DLD1 (cell line): ENCODE measurements at regions not wholly inside any gene's neighbourhood (a gene's known extent, or its start where the extent isn't known, plus 50 kb on each side); places are given as distances from the start of the nearest gene placed in this dataset.

ENCODE experiments used
- in situ Hi-C: cut with HindIII; loops from 2 replicates; pipeline ENCODE4 v1.10.0; 2017; ENCODE audit warnings: low sequenced_read_pairs

DNA sequence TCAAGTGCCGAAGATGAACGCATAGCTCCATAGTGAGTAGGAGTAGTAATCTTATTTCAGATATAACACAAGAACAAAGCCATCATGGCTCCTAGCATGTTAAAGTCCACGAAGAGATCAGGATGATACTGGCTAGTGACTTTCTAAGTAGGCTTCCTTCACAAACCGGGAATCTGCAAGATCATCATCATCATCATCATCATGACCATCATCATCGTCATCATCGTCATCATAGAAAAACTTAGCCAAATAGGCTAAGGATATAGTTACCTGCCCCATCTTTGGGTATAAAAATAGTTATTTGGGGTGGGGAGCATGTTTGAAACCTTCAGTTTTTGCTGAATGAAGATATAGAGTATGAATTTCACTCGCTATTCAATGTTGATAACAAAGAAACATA, 57.9 kb downstream of the PYDC2 start:
- in situ Hi-C loops: no loop called here

DNA sequence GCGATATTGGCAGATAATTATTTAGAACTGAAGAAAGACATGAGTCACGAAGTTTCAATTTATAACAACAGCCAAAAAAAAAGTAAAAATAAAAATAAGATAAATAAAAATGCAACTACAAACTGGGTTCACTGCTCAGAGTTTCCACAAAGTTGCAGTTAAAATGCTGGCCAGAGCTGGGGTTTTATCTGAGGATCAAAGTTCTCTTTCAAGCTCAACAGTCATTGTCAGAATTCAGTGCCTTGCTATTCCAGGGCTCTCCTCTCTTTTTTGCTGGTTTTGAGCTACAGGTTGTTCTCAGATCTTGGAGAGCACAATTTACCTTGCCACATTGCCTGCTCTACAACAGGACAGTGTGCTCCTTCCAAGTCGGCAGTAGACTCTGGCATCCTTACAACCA, 60.1 kb downstream of the PYDC2 start:
- in situ Hi-C loops: no loop called here

DNA sequence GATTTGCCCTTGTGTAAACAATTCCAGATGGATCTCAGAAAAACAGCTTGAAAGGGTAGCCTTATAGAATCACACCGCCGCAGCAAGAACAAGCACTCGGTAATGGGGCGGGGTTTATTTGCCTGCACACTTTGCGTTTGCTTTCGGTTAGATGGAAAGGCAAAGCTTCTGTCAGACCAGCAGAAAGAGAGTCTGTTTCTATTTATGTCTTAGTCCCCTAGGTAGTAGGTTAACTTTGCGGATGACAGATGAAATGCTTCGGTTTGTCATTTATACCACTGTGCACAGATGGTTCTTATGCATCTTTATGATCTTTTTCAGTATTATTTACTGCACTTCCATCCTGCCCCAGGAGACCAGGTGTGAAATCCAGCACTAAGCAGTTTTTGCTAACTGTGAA, 62.2 kb downstream of the PYDC2 start:
- in situ Hi-C loops: no loop called here

GRCh38 chr3:191528589-191528988, 67.6 kb downstream of the PYDC2 start:
- in situ Hi-C loops: no loop called here

GRCh38 chr3:191529992-191530391, 69.0 kb downstream of the PYDC2 start:
- in situ Hi-C loops: no loop called here

GRCh38 chr3:191531434-191531972, 70.5 kb downstream of the PYDC2 start:
- in situ Hi-C loops: no loop called here

DNA sequence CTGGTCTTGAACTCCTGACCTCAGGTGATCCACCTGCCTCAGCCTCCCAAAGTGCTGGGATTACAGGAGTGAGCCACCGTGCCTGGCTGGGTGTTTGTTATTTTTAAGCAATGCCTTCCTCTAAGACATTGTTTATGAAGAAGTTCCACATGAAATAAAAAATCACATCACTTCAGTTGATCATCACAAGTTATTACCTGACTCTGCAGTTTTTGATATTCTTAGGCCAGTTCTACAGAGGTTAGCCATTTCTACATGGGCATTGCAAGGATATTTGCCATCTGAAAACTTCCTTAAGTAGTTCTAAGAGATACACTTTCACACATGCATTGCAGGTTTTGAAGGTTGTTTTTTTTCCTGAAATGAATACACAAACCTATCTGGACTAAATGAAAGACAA, 82.1 kb downstream of the PYDC2 start:
- in situ Hi-C loops: no loop called here

GRCh38 chr3:191543897-191544296, 82.9 kb downstream of the PYDC2 start:
- in situ Hi-C loops: no loop called here

- in situ Hi-C loops: no loop called here
Measured at GRCh38 chr3:191549357-191549756, 88.4 kb downstream of the PYDC2 start.

DNA sequence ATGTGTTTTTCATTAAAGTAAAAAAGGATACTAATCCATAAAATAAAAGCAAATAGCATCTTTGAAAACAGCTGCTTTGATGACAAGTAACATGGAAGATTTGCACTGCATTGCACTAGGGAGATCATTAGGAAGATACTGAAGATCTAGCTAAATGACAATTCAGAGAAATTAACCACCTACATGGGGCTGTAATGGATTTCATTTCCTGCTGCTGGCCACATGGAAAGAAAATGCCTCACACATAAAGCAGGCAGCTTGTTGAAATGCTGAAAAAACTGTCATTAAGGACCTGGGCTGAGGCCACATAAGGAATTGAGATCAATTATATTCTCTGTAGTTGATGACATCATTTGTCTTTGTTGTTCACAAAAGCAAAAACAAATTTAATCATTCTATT, 94.1 kb downstream of the PYDC2 start:
- in situ Hi-C loops: no loop called here

GRCh38 chr3:191557322-191557721, 96.4 kb downstream of the PYDC2 start:
- in situ Hi-C loops: no loop called here

DNA sequence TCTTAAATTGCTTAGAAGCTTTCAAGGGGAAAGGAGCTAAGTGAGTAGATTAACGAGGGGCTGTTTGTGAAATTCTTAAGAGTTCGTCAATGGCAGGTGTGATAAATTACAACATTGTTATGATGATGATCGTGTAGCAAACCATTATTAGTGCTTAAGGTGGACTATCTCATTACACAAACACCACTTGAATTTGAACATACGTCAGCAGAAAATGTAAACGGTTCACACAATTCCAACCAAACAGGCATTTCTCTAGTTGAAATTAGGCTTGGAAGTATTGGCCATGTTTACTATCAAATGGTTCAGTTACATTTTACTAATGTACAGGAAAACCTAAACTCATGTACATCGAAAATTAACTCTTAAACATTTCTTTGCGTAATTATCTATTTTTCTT, 102.8 kb downstream of the PYDC2 start:
- in situ Hi-C loops: no loop called here

GRCh38 chr3:191566469-191566868, 105.5 kb downstream of the PYDC2 start:
- in situ Hi-C loops: no loop called here

DNA sequence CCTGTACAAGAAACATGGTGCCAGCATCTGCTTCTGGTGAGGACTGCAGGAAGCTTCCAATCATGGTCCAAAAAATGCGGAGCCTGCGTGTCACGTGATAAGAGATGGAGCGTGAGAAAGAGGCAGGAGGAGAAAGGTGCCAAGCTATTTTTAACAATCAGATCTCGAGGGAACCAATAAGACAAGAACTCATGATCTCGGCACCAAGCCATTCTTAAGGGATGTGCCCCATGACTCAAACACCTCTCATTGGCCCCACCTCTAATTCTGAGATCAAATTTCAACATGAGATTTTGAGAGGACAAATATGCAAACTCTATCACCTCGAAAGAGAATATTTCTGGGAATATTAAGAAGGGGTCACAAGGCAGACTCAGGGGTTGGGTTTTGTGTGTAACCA, 107.2 kb downstream of the PYDC2 start:
- in situ Hi-C loops: no loop called here

- in situ Hi-C loops: no loop called here
Measured at GRCh38 chr3:191592105-191592504, 131.1 kb downstream of the PYDC2 start.

DNA sequence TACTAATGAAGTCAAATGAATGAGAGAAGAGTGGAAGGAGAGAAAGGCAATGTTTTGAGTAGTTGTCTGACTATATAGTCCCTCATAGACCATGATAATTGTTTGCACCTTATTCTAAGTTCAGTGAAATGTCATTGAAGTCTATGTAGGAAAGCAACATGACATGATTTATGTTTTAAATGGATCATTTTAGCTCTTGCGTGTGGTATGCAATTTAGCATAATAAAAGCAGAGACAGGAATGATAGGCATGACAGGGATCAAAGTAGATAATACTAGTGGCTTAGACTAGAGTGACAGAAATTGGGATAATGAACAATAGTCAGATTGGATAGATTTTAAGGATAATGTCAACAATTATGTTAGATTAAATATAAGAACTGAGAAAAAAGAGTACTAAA, 132.5 kb downstream of the PYDC2 start:
- in situ Hi-C loops: no loop called here

GRCh38 chr3:191615511-191615910, 154.5 kb downstream of the PYDC2 start:
- in situ Hi-C loops: loop anchor here (5.0 kb wide), 1 partner anchor 67 kb away; no protein-coding TSS in a partner anchor

GRCh38 chr3:191624299-191624698, 163.3 kb downstream of the PYDC2 start:
- in situ Hi-C loops: no loop called here

GRCh38 chr3:191627064-191627463, 166.1 kb downstream of the PYDC2 start:
- in situ Hi-C loops: no loop called here

DNA sequence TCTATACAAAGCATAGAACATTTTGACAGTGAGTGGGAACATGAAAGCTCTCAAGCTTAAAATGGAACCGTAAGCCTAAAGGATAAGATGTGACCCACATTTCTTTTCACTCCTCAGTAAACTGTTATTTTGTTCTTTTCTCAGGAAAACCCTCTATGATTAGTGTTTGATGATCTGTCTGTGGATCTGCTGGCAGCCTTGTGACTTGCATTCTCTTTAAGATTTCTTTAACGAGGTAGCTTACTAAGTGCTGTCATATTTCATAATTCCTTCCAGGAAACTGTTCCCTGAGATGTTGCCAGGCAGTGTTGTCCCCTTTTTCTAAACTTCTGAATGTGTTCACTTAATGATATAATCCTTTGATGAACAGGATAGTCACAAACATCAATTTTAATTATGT, 167.6 kb downstream of the PYDC2 start:
- in situ Hi-C loops: no loop called here

DNA sequence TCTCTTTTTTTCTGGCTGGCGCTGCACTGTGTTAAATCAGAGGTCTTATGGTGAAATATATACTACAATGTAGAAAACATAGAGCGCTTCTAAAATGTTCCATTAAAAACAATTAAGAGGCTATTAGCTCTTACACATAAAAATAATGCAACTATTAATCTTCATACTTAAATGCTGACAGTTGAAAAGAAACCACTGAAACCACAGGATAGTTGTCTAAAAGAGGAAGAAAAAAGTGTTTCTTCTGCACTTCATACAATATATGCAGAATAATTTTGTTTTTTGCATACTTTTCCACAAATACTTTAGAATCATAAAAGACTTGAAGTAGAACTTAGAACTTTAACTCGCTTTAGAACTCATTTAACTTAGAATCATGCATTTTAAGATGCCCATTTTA, 170.5 kb downstream of the PYDC2 start:
- in situ Hi-C loops: no loop called here

- in situ Hi-C loops: no loop called here
Measured at GRCh38 chr3:191634902-191635301, 173.9 kb downstream of the PYDC2 start.

- in situ Hi-C loops: no loop called here
Measured at GRCh38 chr3:191637611-191638010, 176.6 kb downstream of the PYDC2 start.

DNA sequence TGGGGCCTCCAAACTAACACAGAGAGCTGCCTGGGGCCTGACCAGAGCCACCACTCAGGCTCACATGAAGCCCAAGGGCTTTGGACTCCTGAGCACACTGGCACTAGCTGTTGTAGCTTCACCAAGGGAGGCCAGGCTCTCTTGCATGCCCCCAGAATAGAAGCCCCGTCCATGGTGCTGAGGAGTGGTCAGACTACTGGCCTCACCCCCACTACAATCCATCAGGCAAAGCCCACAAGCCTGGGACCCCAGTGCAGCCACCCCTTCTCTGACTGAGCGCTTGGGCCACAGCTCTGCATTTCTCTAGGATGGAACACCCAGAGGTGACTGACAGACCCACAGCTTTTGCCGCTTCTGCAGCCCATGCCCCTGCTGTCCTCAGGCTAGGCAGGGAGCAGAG, 180.8 kb downstream of the PYDC2 start:
- in situ Hi-C loops: no loop called here
